HG02938 (cell line): ENCODE measurements at regions not wholly inside any gene's neighbourhood (a gene's known extent, or its start where the extent isn't known, plus 50 kb on each side); places are given as distances from the start of the nearest gene placed in this dataset.

ENCODE experiments used
- ATAC-seq: cut with Tn5 transposase; IDR thresholded peaks from one replicate; pipeline ENCODE4 v1.9.1; 2021; ENCODE audit warnings: mild to moderate bottlenecking, moderate library complexity; ENCODE audit not compliant: unreplicated experiment

DNA sequence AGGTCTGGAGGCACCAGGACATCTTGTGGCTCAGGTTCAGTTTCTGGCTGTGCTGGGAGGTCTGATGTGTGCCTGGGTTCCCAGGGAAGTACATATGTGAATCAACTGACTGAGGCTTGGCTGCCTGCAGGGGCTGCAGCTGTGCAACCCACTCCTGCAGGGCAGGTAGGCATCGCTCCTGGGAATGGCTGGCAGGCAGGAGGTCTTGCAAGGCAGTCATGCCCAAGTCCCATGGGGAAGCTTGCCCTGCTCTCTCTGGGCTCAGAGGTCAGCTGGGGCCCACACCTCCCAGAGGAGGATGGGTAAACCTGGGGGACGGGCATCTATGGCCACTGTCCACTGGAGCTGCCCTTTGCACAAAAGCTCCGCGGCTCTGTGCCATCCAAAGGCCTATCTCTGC is 1141.8 kb downstream of the SLITRK1 start:
- ATAC-seq = no peak

DNA sequence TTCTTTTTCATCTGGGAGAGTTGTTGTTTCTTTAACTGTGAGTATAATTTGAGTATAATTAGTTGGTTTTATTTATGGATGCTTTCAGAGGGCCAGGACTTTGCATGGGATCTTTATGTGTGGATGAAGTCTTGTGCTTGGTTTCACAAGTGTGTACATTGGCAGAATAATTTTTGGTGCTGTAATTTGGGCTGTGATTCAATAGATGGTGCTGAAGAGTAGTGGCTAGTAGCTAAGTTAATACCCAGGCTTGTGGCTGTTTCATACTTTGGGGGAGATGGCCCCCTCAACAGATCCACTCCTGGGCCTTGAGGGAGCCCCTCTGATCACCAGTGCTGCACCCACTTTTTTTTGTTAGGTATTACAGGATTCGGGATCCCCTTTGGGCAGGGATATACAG is 1142.4 kb downstream of the SLITRK1 start:
- ATAC-seq = no peak

DNA sequence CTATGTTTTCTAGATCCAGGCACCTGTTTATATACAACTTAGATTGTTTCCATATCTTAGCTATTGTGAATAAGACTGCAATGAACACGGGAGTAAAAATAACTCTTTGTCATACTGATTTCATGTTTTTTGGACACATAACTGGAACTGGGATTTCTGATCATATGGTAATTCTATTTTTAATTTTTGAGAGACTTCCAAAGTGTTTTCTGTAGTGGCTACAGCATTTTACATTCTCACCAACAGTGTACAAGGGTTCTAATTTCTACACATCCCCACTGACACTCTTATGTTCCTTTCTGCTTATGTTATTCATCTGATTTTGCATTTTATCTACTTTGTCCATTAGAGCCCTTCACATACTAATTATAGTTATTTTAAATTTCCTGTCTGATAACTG is 1152.9 kb downstream of the SLITRK1 start:
- no peak for ATAC-seq

DNA sequence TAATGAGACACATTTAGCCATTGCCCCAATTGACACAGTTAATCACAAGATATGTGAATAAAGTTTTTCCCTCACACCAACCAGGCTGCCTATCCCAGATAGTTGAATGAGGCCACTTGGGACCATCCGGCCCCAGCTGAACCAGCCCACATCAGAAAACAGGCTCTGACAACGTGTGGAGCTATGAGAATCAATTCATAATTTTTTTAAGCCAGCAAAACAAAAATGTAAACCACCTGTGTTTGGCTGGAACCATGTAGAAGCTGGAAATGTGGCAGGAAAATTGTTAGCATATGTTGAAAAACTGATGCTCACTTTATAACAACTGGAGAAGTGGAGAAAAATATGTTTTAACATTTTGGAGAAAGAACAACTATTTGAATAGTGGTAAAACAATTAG is 1161.3 kb downstream of the SLITRK1 start:
- ATAC-seq = no peak

DNA sequence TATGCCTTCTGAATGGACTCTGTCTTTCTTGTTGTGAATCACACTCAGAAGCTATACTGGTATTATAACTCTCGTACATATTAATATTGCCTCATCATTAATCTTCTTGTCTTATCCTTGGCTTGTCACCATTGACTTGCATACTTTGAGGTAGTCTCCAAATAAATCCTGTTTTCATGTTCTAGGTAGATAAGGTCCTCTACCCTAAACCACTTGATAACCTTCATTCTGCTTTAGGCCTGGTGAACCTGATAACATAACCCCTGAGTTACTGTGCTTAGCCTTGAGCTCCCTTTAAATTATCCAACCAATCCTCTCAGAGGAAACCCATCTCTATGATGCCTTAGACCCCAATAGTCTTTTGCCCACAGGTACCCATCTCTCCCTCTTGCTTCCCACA is 1162.3 kb downstream of the SLITRK1 start:
- no peak for ATAC-seq

DNA sequence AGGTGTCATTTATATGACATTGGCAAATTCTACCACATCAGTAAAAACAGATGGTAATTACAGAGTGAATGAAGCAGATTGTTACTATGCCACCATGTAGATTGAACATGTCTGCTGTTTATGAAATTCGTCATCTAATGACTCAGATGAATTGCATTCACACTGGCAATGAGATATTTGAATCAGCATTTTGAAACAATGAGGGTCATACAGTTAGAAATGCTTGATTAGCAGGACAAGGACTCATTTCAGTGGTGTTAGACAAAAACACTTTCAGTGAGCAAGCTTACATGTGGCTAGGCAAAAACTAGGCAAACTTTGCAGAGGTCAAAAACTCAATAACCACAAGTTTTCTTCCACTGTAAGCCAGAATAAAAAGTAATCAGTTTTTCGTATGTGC is 1165.0 kb downstream of the SLITRK1 start:
- no peak for ATAC-seq

DNA sequence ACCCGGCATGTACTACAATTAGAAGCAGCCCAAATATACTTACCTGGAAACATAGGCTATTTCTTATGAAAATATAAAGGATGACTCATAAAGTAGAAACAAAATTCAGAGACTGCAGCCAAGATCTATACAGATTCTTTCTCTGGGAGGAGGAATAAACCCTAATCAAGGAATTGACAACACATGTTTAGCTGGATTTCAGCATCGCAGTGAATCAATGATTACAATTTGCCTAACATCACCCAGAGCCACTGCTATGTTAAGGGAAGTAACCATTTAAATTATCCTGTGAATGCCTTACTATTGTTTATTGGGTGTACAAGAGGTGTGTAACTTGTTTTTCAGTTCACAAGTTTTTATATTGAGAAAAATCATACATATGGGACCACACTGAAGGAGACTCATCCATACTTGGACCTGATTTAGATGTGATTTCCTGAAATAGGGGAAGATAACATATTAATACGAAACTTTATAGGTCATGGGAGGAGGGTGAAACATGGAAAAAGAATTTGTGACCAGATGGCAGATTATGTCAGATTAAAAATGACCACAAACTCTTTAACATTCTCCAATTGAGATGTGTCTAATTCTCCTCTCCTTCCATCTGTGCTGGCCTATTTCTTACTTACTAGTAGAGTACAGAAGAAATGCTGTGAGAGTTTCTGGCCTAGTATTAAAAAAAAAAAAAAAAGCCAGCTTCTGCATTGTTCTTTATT is 1168.4 kb downstream of the SLITRK1 start:
- ATAC-seq = no peak

DNA sequence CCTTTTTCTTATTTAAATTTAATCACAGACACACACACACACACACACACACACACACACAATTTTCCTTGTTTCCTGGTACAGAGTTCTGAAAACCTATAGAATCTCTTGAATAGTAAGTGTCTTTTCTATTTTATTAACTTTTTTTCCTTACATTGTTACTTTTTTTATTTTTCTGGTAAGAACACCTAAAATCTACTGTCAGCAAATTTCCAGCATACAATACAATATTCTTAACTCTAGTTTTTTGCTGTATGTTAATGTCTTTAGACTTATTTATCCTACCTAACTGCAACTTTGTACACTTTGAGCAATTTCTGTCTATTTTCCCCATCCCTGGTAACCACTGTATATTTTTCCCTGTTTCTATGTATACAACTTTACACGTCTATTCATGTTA is 1179.8 kb downstream of the SLITRK1 start:
- ATAC-seq = no peak

DNA sequence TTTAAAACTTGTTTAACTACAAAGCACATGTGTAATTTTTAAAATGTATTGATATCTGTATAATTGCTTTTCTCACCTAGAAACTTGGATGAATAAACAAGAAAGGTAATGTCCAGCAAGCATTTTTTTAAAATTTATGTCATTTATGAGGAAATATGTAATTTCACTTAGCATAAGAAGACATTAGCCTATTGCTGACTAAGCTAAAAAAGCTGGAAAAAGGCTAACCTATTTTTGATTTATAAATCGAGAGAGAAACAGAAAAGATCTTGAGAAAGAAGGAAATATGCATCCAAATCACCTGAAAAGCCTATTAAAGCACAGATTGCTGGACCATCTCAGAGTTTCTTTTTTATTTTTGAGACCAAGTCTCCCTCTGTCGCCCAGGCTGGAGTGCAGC is 1181.3 kb downstream of the SLITRK1 start:
- ATAC-seq = no peak

DNA sequence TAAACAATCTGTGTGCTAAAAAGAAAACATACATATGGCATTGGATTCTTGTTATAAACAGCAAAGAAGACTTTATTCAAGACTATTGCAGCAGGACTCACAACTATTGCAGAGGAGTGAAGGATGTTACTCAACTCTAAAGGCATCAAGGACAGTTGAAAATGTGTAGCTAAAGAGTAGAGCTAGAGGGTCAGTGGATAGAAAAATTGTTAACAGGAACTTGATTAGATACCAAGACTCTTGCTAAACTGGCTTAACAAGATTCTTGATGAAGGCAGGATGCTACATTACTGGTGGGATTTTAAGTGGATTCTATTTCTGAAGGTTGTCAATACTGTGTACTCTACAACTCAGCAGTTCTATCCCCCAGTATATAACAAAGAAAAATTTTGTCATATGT is 1183.3 kb downstream of the SLITRK1 start:
- no peak for ATAC-seq

DNA sequence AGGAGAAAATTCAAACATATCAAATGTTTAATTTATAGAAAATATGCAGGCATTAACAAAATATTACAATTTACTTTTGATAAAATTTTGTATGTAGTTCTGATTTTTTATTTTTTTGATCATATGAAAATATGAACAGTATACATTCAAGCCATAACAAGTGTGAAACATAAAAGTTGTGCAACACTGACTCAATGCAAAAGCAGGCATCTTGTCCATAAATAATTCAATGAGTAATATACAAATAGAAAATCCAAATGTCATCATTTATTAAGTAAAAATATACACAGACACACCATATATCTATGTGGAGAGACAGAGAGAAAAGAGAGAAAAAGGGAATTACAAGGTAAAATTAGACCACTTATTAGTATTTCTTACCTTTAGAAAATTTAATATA is 1183.9 kb downstream of the SLITRK1 start:
- ATAC-seq = no peak

DNA sequence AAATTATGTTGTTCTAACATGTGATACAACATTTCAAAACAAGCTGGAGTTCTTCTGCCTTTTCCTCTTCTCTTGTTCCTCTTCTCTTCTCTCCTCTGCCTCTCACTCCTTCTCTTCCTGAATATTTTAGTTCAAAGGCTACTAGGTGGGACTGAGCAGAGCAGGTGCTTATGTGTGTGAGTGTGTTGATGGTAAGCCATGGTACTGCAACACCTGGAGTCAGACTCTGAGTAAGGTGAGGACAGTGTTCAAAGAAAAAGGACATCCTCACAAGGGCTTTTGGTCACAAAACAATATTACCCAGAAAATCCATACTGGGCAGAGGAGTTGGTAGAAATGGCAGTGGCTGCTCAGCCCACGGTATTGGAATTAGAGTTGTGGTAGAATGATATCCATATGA is 1188.7 kb downstream of the SLITRK1 start:
- ATAC-seq = no peak

DNA sequence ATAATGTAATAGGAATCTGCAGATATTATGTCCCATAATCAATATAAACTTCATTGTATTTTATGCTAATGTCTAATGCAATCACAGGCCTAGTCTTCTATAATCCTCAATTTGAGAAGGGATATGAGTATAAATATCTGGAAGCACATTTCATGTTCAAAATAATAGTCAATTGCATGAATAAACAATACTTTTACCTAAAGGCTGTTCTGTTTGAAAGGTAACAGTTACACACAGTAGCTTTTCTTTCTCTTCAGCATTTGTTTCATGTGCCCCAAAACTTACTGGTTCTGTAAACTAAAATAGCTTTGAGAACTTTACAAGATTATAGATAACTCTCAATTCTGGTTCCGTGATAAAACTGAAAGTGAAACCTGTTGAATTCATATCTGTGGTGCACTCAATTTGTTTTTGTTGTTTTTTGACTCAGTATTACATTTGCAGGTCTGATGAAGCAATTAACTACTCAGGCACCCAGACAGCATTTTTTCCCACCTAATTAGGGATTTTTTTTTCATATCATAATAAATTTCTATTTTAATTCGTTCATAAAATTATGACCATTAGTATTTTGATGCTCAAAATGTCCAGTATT is 1193.8 kb downstream of the SLITRK1 start:
- ATAC-seq = peak; percentile 86

DNA sequence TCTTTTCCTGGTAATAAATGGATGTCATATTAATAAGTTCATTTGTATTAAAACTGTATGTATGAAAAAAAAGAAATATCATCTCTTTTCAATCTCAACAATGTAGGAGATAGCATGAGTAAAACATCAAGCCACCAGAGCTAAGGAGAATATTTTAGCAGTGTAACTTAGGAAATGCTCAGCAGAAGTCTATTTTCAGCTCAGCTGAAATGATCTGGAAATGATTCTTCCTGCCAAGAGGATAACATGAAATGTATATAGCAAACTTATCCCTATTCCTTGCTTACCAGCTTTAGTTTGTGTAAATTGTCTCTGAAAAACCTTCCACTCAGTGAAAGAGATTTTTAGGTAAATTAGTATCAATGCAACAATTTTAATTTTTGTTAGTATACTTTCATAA is 1194.4 kb downstream of the SLITRK1 start:
- no peak for ATAC-seq

DNA sequence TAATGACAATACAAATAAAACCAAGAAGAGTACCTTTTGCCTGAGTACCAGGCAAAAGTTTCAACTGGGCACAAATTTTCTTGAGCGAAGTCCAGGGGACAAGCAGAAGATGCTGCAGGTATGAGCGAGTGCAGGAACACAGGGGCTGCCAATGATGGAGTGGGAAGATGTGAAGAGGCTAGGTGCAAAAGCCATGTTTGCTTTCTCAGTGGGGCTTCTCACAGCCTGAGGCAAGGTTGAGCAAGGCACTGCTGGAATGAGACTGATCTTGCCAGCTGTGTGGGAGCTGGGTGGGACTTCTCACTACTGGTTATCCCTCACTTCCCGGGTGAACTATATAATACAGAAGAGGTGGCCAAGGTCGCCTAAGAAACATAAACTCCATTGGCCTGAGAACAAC is 1200.7 kb downstream of the SLITRK1 start:
- ATAC-seq = no peak

DNA sequence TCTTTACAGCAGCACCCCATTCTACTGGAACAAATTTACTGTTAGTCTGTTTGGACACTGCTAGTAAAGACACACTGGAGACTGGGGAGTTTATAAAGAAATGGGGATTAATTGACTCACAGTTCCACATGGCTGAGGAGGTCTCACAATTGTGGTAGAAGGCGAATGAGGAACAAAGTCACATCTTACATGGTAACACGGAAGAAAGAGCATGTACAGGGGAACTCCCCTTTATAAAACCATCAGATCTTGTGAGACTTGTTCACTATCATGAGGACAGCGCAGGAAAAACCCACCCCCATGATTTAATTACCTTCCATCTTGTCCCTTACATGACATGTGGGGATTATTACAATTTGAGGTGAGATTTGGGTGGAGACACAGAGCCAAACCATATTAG is 1204.2 kb downstream of the SLITRK1 start:
- ATAC-seq = no peak

DNA sequence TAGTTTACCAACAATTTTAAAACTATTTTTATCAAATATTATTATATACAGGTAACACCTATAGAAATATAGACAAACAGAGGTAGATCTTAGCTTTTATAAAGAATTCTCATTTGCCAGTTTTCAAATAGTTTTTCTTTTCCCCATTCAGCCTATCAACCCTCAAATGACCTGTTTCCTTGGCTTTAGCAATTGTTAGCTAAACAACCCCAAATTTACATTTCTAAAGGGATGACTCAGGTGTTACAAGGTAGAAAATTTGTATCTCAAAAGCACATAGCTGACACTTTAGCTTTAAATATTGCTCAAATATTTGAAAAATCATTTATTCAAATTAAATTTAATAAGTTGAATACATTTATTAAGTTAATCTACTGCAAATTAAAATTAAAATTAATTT is 1207.2 kb downstream of the SLITRK1 start:
- no peak for ATAC-seq

DNA sequence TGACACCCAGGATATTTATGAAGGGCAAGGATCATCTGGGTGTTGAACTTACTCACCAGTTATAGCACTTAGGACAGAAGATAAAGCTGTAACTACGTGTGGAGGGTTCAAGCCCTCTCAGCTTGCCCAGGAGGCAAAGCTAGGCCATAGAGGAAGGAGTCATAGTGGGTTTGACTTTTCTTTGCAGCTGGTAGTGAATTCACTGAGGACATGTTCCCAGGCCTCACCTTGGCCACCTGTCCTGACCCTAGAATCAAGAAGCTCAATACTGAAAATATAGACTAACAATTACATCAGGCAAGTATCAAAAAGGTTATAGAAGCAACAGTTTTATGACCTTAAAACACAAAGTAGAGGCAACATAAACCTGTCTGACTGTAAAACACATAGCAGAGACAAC is 1207.7 kb downstream of the SLITRK1 start:
- no peak for ATAC-seq

DNA sequence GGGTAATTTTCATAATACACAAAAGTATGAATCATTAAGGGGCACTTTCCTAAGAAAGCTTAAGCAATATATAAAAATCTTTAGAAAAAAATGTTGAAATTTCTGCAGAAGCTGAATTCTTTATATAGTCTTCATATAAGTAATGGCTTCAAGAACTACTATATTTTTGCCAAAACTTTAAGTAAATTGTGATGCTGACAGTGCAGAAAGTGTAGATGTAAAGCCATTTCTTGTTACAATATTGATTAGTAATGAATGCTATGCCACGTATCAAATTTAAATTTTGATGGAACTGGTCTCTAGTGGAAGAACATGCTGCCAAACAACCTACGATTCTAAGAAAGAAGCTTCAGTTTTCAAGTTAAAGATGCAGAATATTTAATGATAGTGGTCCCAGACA is 1210.0 kb downstream of the SLITRK1 start:
- no peak for ATAC-seq

DNA sequence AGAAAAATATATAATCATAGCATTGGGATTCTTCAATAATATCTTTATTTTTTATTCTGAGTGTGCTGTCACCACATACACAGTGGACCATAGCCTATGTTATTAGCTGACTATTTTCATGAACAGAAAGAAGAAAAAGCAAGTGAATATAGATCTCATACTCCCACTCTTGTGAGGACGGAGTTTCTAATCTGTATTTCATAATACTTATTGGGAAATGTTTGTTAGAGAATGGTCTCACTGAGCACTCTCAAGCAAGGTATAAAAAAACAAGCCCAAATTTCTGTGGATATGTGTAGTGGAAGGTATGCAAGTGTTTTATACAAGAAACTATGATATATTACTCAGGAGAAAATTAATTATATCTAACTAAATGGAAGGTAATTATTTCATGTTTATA is 1218.1 kb downstream of the SLITRK1 start:
- no peak for ATAC-seq

DNA sequence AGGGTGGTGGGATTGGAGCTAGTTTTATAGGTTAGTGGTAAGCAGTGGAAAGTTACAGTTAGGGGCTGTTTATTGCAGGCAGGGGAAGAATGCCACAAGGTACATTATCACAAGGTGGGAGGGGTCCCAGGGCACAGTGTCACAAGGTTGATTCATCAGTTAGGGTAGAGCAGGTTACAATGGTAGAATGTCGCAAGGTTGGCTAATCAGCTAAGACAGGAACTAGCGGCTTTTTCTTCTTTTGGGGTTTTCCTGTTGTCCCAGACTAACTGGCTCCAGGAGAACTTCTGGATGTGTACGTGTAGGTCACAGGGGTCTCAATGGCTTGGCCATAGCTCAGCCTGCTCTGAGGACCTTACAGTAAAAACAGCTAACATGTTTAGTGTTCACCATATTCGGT is 1221.1 kb downstream of the SLITRK1 start:
- no peak for ATAC-seq

DNA sequence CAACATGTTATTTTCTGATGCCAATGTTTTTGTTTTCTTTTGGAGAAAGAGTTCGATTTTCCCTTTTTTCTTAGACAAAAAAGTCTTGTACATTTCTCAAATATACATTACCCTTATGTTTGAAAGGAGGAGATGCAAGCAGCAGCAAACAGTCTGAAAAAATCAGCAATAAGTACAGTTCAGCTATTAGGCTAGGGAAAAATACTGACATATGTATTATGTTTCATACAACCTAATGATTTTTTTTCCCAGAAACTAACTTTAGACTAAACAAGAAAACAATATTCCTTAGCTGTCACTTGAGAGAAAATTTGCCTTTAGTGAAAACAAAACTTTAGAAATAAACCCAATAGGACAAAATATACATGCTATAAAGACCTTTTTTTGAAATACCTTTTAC is 1223.5 kb downstream of the SLITRK1 start:
- no peak for ATAC-seq

DNA sequence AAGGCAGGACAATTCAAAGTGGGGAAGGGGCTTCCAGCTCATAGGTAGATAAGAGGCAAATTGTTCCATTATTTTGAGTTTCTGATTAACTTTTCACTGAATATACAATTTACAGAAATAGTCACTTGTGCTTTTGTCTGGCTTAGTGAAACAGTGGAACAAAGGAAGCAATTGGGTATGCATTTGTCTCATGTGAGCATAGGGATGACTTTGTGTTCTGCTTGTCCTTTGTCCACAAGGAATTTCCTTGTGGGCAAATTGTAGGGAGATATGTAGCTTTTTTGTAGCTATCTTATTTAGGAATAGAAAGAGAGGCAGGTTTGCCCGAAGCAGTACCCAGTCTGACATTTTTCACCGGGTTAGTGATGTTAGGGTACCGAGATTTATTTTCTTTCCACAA is 1224.8 kb downstream of the SLITRK1 start:
- ATAC-seq = no peak
